HG02943 (cell line): ENCODE measurements at regions not wholly inside any gene's neighbourhood (a gene's known extent, or its start where the extent isn't known, plus 50 kb on each side); places are given as distances from the start of the nearest gene placed in this dataset.

Source experiments
- ATAC-seq: cut with Tn5 transposase; IDR thresholded peaks from one replicate; pipeline ENCODE4 v1.9.1; 2021; ENCODE audit warnings: mild to moderate bottlenecking, low read depth, moderate library complexity; ENCODE audit not compliant: unreplicated experiment

GRCh38 chr17:71163813-71164122 lies 957.1 kb upstream of the SOX9 start:
- ATAC-seq: no peak

- no peak for ATAC-seq
These were observed 956.3 kb upstream of the SOX9 start for GRCh38 chr17:71164561-71164960.

- no peak for ATAC-seq
These were observed 954.5 kb upstream of the SOX9 start for GRCh38 chr17:71166311-71166710.

GRCh38 chr17:71168053-71168741 lies 952.6 kb upstream of the SOX9 start:
- no peak for ATAC-seq

GRCh38 chr17:71170070-71170469 lies 950.8 kb upstream of the SOX9 start:
- no peak for ATAC-seq

- no peak for ATAC-seq
These were observed 949.5 kb upstream of the SOX9 start for GRCh38 chr17:71171270-71171669.

- ATAC-seq: no peak
These were observed 946.8 kb upstream of the SOX9 start for GRCh38 chr17:71173991-71174390.

GRCh38 chr17:71176331-71176730 lies 944.5 kb upstream of the SOX9 start:
- ATAC-seq: no peak

- ATAC-seq: no peak
These were observed 943.8 kb upstream of the SOX9 start for GRCh38 chr17:71176928-71177443.

- no peak for ATAC-seq
These were observed 939.9 kb upstream of the SOX9 start for GRCh38 chr17:71180801-71181385.

- no peak for ATAC-seq
These were observed 937.7 kb upstream of the SOX9 start for GRCh38 chr17:71183066-71183660.

- ATAC-seq: no peak
These were observed 936.1 kb upstream of the SOX9 start for GRCh38 chr17:71184716-71185115.

- ATAC-seq: no peak
These were observed 933.5 kb upstream of the SOX9 start for GRCh38 chr17:71187145-71187878.

GRCh38 chr17:71188811-71189492 lies 931.9 kb upstream of the SOX9 start:
- no peak for ATAC-seq

- no peak for ATAC-seq
These were observed 931.4 kb upstream of the SOX9 start for GRCh38 chr17:71189493-71189831.

- ATAC-seq: no peak
These were observed 928.7 kb upstream of the SOX9 start for GRCh38 chr17:71192039-71192555.

GRCh38 chr17:71192848-71193247 lies 928.0 kb upstream of the SOX9 start:
- ATAC-seq: no peak

- ATAC-seq: no peak
These were observed 920.2 kb upstream of the SOX9 start for GRCh38 chr17:71200597-71200996.

- ATAC-seq: no peak
These were observed 919.2 kb upstream of the SOX9 start for GRCh38 chr17:71201639-71202038.

- no peak for ATAC-seq
These were observed 918.4 kb upstream of the SOX9 start for GRCh38 chr17:71202449-71202848.

- ATAC-seq: no peak
These were observed 916.9 kb upstream of the SOX9 start for GRCh38 chr17:71203953-71204352.
